ENCODE measurements at regions not wholly inside any gene's neighbourhood (a gene's known extent, or its start where the extent isn't known, plus 50 kb on each side); places are given as distances from the start of the nearest gene placed in this dataset.

DNA sequence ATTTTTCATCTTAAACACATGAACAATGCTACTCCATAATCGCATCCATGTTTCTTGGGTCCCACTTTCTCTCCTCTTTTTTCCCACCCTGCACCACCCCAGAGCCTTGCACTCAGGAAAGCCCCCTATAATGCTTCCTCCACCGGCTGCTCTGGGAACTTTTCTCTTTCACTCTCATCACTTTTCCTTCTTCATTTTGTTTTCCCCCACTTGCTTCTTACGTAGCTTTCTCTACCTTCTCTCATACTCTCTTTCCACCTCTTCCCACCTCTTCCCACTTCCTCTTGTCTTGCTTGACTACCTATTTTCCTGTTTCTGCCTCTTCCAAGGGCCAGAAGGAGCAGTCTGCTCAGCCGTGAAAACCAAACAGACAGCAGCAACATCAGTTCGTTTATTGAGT is 229.5 kb upstream of the RHOBTB1 start:
- Histone ChIP-seq H3K27ac (no peak overlapping the region), H3K4me3 (no peak overlapping the region), H3K27me3 (no peaks in the 10 kb centered on the region), H3K9me3 (no peaks in the 10 kb centered on the region), H3K36me3 (no peaks in the 10 kb centered on the region), H3K4me1 (peaks cover 15% of the 10 kb centered on the region)
- no peak for TF ChIP-seq POLR2AphosphoS5 (IDR thresholded peaks at IDR 0.05; ENCODE audit: insufficient read depth in 1 of 2, low read depth in 1 of 2)
- TF ChIP-seq, protein P1, sequence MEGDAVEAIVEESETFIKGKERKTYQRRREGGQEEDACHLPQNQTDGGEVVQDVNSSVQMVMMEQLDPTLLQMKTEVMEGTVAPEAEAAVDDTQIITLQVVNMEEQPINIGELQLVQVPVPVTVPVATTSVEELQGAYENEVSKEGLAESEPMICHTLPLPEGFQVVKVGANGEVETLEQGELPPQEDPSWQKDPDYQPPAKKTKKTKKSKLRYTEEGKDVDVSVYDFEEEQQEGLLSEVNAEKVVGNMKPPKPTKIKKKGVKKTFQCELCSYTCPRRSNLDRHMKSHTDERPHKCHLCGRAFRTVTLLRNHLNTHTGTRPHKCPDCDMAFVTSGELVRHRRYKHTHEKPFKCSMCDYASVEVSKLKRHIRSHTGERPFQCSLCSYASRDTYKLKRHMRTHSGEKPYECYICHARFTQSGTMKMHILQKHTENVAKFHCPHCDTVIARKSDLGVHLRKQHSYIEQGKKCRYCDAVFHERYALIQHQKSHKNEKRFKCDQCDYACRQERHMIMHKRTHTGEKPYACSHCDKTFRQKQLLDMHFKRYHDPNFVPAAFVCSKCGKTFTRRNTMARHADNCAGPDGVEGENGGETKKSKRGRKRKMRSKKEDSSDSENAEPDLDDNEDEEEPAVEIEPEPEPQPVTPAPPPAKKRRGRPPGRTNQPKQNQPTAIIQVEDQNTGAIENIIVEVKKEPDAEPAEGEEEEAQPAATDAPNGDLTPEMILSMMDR (IDR thresholded peaks at IDR 0.05) = no peak
- TF ChIP-seq POLR2A (IDR thresholded peaks at IDR 0.05) = no peak
- intact Hi-C loops (cut with DNase I) = no loop called here
- no peak for DNase-seq (ENCODE audit: extremely low spot score in 2 of 2)

GRCh38 chr10:61172182-61172926 is 228.4 kb upstream of the RHOBTB1 start:
- TF ChIP-seq, protein P1 (IDR thresholded peaks at IDR 0.05) = no peak
- no peak for TF ChIP-seq POLR2AphosphoS5 (IDR thresholded peaks at IDR 0.05; ENCODE audit: insufficient read depth in 1 of 2, low read depth in 1 of 2)
- TF ChIP-seq POLR2A (IDR thresholded peaks at IDR 0.05) = no peak
- intact Hi-C loops (cut with DNase I) = no loop called here
- no peaks in the 10 kb centered on the region for H3K9me3 ChIP-seq
- H3K36me3 ChIP-seq = no peaks in the 10 kb centered on the region
- no peak for DNase-seq (ENCODE audit: extremely low spot score in 2 of 2)
- peaks cover 15% of the 10 kb centered on the region for H3K4me1 ChIP-seq
- H3K27ac ChIP-seq = no peak overlapping the region
- H3K27me3 ChIP-seq = no peaks in the 10 kb centered on the region
- H3K4me3 ChIP-seq = no peak overlapping the region

GRCh38 chr10:61170594-61170993 is 226.6 kb upstream of the RHOBTB1 start:
- intact Hi-C loops (cut with DNase I) = no loop called here
- H3K9me3 ChIP-seq = no peaks in the 10 kb centered on the region
- DNase-seq (ENCODE audit: extremely low spot score in 2 of 2) = no peak
- H3K27me3 ChIP-seq = no peaks in the 10 kb centered on the region
- no peaks in the 10 kb centered on the region for H3K36me3 ChIP-seq
- H3K4me1 ChIP-seq = peaks cover 8% of the 10 kb centered on the region
- no peak overlapping the region for H3K4me3 ChIP-seq
- no peak overlapping the region for H3K27ac ChIP-seq
- no peak for TF ChIP-seq POLR2A (IDR thresholded peaks at IDR 0.05)
- TF ChIP-seq, protein P1 (IDR thresholded peaks at IDR 0.05) = no peak
- no peak for TF ChIP-seq POLR2AphosphoS5 (IDR thresholded peaks at IDR 0.05; ENCODE audit: insufficient read depth in 1 of 2, low read depth in 1 of 2)

DNA sequence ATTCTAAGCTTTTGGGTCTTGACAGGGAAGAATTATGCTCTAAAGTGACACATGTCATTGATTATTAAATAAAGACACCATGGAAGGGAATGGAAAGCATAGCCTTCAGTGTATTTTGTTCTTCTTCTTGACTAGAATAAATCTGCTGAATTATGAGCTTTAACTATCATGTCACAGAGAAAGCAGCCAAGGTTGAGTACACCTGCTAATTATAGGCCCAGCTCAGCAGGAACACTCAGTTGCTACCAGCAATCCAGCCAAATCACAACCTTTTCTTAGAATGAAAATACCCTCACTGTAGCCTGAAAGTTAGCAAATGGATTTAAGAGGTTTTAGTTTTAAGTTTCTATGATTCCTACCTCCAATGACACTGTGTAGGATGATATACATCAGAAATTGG is 225.3 kb upstream of the RHOBTB1 start:
- no peaks in the 10 kb centered on the region for H3K9me3 ChIP-seq
- intact Hi-C loops (cut with DNase I) = no loop called here
- H3K27ac ChIP-seq = no peak overlapping the region
- peaks cover 21% of the 10 kb centered on the region for H3K4me1 ChIP-seq
- no peaks in the 10 kb centered on the region for H3K27me3 ChIP-seq
- no peak for DNase-seq (ENCODE audit: extremely low spot score in 2 of 2)
- TF ChIP-seq POLR2AphosphoS5 (IDR thresholded peaks at IDR 0.05; ENCODE audit: insufficient read depth in 1 of 2, low read depth in 1 of 2) = no peak
- TF ChIP-seq, protein P1 (IDR thresholded peaks at IDR 0.05) = no peak
- TF ChIP-seq POLR2A (IDR thresholded peaks at IDR 0.05) = no peak
- no peaks in the 10 kb centered on the region for H3K36me3 ChIP-seq
- H3K4me3 ChIP-seq = no peak overlapping the region

- intact Hi-C loops (cut with DNase I) = no loop called here
- no peaks in the 10 kb centered on the region for H3K27me3 ChIP-seq
- peaks cover 28% of the 10 kb centered on the region for H3K4me1 ChIP-seq
- H3K27ac ChIP-seq = no peak overlapping the region
- no peak for DNase-seq (ENCODE audit: extremely low spot score in 2 of 2)
- no peaks in the 10 kb centered on the region for H3K36me3 ChIP-seq
- TF ChIP-seq, protein P1 (IDR thresholded peaks at IDR 0.05) = no peak
- TF ChIP-seq POLR2AphosphoS5 (IDR thresholded peaks at IDR 0.05; ENCODE audit: insufficient read depth in 1 of 2, low read depth in 1 of 2) (no peak), POLR2A (IDR thresholded peaks at IDR 0.05) (no peak)
- H3K4me3 ChIP-seq = no peak overlapping the region
- no peaks in the 10 kb centered on the region for H3K9me3 ChIP-seq
Observed at GRCh38 chr10:61166489-61166888, 222.5 kb upstream of the RHOBTB1 start.

Data from vagina (tissue), 2 donors.